Transverse colon (tissue), 4 donors: ENCODE measurements at regions not wholly inside any gene's neighbourhood (a gene's known extent, or its start where the extent isn't known, plus 50 kb on each side); places are given as distances from the start of the nearest gene placed in this dataset.

Experiments
- DNase-seq: peaks from one replicate; pipeline ENCODE4 v3.0.0-alpha.2; 2019
- H3K27ac ChIP-seq, 4 donors: fragments of 200-600 bp; sonication (generic); 2 replicates each; pipeline ENCODE4 v1.5.1; 2016 to 2018; ENCODE audit warnings: inconsistent platforms in 4 of 4
- H3K27me3 ChIP-seq: fragments of 200-600 bp; sonication (generic); 2 replicates; pipeline ENCODE4 v1.5.1; 2017; ENCODE audit warnings: inconsistent platforms
- H3K36me3 ChIP-seq, 4 donors: fragments of 200-600 bp; sonication (generic); 2 replicates each; pipeline ENCODE4 v1.5.1; 2017 to 2019; ENCODE audit warnings: inconsistent platforms in 4 of 4
- H3K4me1 ChIP-seq, 4 donors: fragments of 200-600 bp; sonication (generic); 2 replicates each; pipeline ENCODE4 v1.5.1; 2017 to 2020; ENCODE audit warnings: inconsistent platforms in 4 of 4
- H3K4me3 ChIP-seq, 4 donors: fragments of 200-600 bp; sonication (generic); 1 replicate in 1 of 4; 2 replicates in 3 of 4; pipeline versions ENCODE4 v1.5.1 to v1.6.1; 2017 to 2019; ENCODE audit warnings: inconsistent platforms in 4 of 4
- H3K9me3 ChIP-seq, 2 donors: fragments of 200-600 bp; sonication (generic); 2 replicates each; pipeline ENCODE4 v1.5.1; 2017 to 2019; ENCODE audit warnings: inconsistent platforms in 2 of 2
- EP300 ChIP-seq: sonication (generic); formaldehyde crosslinking; IDR thresholded peaks from one replicate; pipeline ENCODE4 v1.6.1; 2017; ENCODE audit warnings: antibody characterized with exemption, low read depth
- POLR2A ChIP-seq: fragments of 450-650 bp; IDR thresholded peaks from one replicate; pipeline ENCODE4 v1.6.1; 2016; ENCODE audit warnings: antibody characterized with exemption, mild to moderate bottlenecking, moderate library complexity
- POLR2AphosphoS5 ChIP-seq, 3 donors: sonication (generic); formaldehyde crosslinking; IDR thresholded peaks; one replicate each; pipeline ENCODE4 v1.6.1; 2016; ENCODE audit warnings: antibody characterized with exemption in 3 of 3
- WGBS, 2 donors: methylation state at CpG; one replicate each; pipeline ENCODE4 v1.1.5; 2018; ENCODE audit warnings: low coverage in 1 of 2; 5-methylcytosine and 5-hydroxymethylcytosine counted together
- in situ Hi-C, 4 donors: fragments of 200-750 bp; cut with MboI; loops; one replicate each; pipeline versions ENCODE4 v1.15.0 to v1.15.1; 2017; ENCODE audit warnings: low sequenced_read_pairs in 3 of 4, low pct_ligation_motif_present in 1 of 4, low pct_unique_long_range_greater_than_20kb in 1 of 4
- intact Hi-C: fragments of 100-400 bp; cut with DNase I; formaldehyde crosslinking; loops from one replicate; pipeline ENCODE4 v1.15.1; 2023; ENCODE audit warnings: low total_unique reads
- TF ChIP-seq, protein P1 (sequence below), 5 experiments: fragments of 200-600 bp in 3 of 5; fragments of 450-650 bp in 2 of 5; sonication (generic) in 3 of 5; IDR thresholded peaks; 1 replicate in 2 of 5; 2 replicates in 3 of 5; pipeline ENCODE4 v1.5.1; 2016 to 2017; ENCODE audit warnings: antibody characterized with exemption in 5 of 5, inconsistent platforms in 3 of 5, mild to moderate bottlenecking in 2 of 5, moderate library complexity in 1 of 5

DNA sequence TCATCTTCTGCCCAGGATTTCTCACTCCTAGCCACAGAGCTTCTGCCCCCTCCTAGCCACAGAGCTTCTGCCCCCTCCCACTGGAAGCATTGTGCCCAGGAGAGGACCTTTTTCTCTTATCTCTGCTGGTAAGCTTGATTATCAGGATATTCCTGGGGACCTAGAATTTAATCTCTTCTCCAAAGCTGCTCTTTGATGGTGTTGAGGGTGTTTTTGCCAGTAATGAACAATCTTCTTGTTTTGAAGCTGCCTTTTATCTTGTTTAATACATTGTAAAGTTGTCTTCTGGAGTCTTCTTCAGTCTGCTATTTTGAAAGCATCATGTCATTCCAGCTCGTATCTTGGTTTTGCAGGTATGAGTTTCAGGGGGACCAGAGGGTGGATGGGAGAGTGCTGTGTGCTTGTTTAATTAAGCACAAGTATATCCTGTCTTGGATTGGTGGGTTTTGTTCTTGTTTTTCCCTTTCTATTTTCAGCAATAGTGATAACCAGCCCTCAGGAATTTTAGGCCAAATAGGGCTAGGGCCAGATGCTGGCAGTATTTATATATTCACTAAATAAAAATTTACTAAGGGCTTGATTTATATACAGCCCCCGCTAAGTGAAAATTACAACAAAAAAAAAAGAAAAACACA, 214.0 kb upstream of the DMRT1 start:
- H3K9me3 ChIP-seq: no peaks in the 10 kb centered on the region
- in situ Hi-C loops: no loop called here
- H3K27me3 ChIP-seq: no peaks in the 10 kb centered on the region
- peaks cover 12 to 38% (median 15%) of the 10 kb centered on the region in 4 donors for H3K4me1 ChIP-seq
- DNase-seq: no peak
- H3K36me3 ChIP-seq: no peaks in the 10 kb centered on the region
- TF ChIP-seq, protein P1, sequence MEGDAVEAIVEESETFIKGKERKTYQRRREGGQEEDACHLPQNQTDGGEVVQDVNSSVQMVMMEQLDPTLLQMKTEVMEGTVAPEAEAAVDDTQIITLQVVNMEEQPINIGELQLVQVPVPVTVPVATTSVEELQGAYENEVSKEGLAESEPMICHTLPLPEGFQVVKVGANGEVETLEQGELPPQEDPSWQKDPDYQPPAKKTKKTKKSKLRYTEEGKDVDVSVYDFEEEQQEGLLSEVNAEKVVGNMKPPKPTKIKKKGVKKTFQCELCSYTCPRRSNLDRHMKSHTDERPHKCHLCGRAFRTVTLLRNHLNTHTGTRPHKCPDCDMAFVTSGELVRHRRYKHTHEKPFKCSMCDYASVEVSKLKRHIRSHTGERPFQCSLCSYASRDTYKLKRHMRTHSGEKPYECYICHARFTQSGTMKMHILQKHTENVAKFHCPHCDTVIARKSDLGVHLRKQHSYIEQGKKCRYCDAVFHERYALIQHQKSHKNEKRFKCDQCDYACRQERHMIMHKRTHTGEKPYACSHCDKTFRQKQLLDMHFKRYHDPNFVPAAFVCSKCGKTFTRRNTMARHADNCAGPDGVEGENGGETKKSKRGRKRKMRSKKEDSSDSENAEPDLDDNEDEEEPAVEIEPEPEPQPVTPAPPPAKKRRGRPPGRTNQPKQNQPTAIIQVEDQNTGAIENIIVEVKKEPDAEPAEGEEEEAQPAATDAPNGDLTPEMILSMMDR (IDR thresholded peaks at IDR 0.05): no peak
- TF ChIP-seq EP300 (no peak), POLR2A (no peak)
- 51 to 72% methylated on average over 2 of the region's 2 CpGs for WGBS, 2 donors
- H3K4me3 ChIP-seq: no peak overlapping the region
- intact Hi-C loops: loop anchor here (10.0 kb wide), 1 partner anchor 67 kb away; no protein-coding TSS in a partner anchor
- H3K27ac ChIP-seq: peak overlapping the region; percentile 69 to 86 (median 72)

- H3K9me3 ChIP-seq: no peaks in the 10 kb centered on the region
- no peaks in the 10 kb centered on the region for H3K27me3 ChIP-seq
- WGBS, 2 donors: 49 to 51% methylated on average over 3 of the region's 3 CpGs
- intact Hi-C loops: loop anchor here (10.0 kb wide), 1 partner anchor 66 kb away; no protein-coding TSS in a partner anchor
- in situ Hi-C loops: no loop called here
- no peaks in the 10 kb centered on the region for H3K36me3 ChIP-seq
- peaks cover 12 to 38% (median 15%) of the 10 kb centered on the region in 4 donors for H3K4me1 ChIP-seq
- TF ChIP-seq, protein P1 (IDR thresholded peaks at IDR 0.05): no peak
- TF ChIP-seq POLR2AphosphoS5 (IDR thresholded peaks at IDR 0.05): no peak
- TF ChIP-seq EP300: no peak
- no peak for TF ChIP-seq POLR2A
- H3K4me3 ChIP-seq: no peak overlapping the region
- H3K27ac ChIP-seq: peak overlapping the region in 3 of 4 donors; percentile 18 to 86 (median 74)
- peak; percentile 35 for DNase-seq
These were observed 212.4 kb upstream of the DMRT1 start for GRCh38 chr9:629146-629545.

DNA sequence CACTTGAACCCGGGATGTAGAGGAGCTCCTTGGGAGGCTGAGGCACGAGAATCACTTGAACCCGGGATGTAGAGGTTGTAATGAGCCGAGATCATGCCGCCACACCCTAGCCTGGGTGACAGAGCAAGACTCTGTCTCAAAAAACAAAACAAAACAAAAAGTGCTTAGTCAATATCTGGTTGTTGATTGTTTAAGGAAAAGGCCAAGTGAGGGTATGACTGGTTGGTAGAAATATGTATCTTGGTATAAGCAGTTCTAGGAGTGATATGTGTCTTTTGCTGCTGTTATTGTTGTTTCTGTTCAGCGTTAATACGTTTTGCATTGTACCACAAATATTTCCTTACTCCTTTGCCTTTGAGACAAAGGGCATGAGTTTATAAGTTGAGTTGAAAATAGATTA, 210.7 kb upstream of the DMRT1 start:
- Histone ChIP-seq H3K36me3 (no peaks in the 10 kb centered on the region), H3K4me1 (peaks cover 7 to 28% (median 14%) of the 10 kb centered on the region in 4 donors), H3K4me3 (no peak overlapping the region), H3K9me3 (no peaks in the 10 kb centered on the region), H3K27me3 (no peaks in the 10 kb centered on the region), H3K27ac (no peak overlapping the region)
- 86 to 95% methylated on average over 6 to 7 of the region's 7 CpGs for WGBS, 2 donors
- in situ Hi-C loops: no loop called here
- intact Hi-C loops: no loop called here
- no peak for TF ChIP-seq POLR2AphosphoS5 (IDR thresholded peaks at IDR 0.05)
- TF ChIP-seq POLR2A: no peak
- TF ChIP-seq EP300: no peak
- TF ChIP-seq, protein P1 (IDR thresholded peaks at IDR 0.05): no peak
- no peak for DNase-seq

DNA sequence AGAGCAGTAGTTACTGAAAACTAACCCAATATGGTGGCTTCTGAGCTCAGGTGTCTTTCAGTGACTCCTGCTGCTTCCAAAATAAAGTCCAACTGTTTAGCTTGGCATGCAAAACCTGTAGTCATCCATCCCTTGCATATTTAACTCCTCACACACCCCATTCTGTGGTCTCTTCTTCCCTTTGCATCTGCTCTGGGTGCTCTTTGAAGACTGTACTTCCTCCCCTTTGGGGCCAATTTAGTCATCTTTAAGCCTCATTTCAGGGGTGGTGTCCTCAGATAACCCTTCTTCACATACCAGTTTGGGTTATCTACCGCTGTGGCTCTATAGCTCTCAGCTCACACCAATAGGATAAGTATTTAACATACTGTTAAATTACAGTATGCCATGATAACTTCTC, 209.9 kb upstream of the DMRT1 start:
- DNase-seq: no peak
- Histone ChIP-seq H3K27ac (no peak overlapping the region), H3K27me3 (no peaks in the 10 kb centered on the region), H3K9me3 (no peaks in the 10 kb centered on the region), H3K36me3 (no peaks in the 10 kb centered on the region), H3K4me3 (no peak overlapping the region), H3K4me1 (peaks cover 7 to 21% (median 11%) of the 10 kb centered on the region in 4 donors)
- intact Hi-C loops (no loop called here), in situ Hi-C loops (no loop called here)
- 71 to 73% methylated on average over 1 of the region's 1 CpG for WGBS, 2 donors
- TF ChIP-seq, protein P1 (IDR thresholded peaks at IDR 0.05): no peak
- no peak for TF ChIP-seq POLR2A
- TF ChIP-seq POLR2AphosphoS5 (IDR thresholded peaks at IDR 0.05): no peak
- TF ChIP-seq EP300: no peak
